Anterior cingulate cortex (tissue), 58 donors: ENCODE measurements at regions not wholly inside any gene's neighbourhood (a gene's known extent, or its start where the extent isn't known, plus 50 kb on each side); places are given as distances from the start of the nearest gene placed in this dataset.
"Not testable (repeated sequence)": the region's sequence is repeated elsewhere in the genome, so short reads cannot be mapped to it uniquely, and the experiment has no call there.

Source experiments
- DNase-seq, 58 donors: peaks; one replicate each; lab custom pipeline; 2025; lab: John Stamatoyannopoulos, UW

GRCh38 chr13:86052141-86052540, 252.9 kb upstream of the SLITRK6 start:
- DNase-seq: no peak

GRCh38 chr13:86051134-86052103, 252.2 kb upstream of the SLITRK6 start:
- DNase-seq: no peak

GRCh38 chr13:86038490-86038889, 239.3 kb upstream of the SLITRK6 start:
- DNase-seq: no peak

GRCh38 chr13:86020351-86021002, 221.3 kb upstream of the SLITRK6 start:
- no peak for DNase-seq

GRCh38 chr13:86006317-86006716, 207.1 kb upstream of the SLITRK6 start:
- no peak for DNase-seq

GRCh38 chr13:86003029-86003428, 203.8 kb upstream of the SLITRK6 start:
- no peak for DNase-seq

- no peak for DNase-seq
These were observed 201.3 kb upstream of the SLITRK6 start for GRCh38 chr13:86000546-86000945.

GRCh38 chr13:85997587-85997986, 198.4 kb upstream of the SLITRK6 start:
- DNase-seq: no peak

GRCh38 chr13:85995788-85996418, 196.7 kb upstream of the SLITRK6 start:
- DNase-seq: no peak

DNA sequence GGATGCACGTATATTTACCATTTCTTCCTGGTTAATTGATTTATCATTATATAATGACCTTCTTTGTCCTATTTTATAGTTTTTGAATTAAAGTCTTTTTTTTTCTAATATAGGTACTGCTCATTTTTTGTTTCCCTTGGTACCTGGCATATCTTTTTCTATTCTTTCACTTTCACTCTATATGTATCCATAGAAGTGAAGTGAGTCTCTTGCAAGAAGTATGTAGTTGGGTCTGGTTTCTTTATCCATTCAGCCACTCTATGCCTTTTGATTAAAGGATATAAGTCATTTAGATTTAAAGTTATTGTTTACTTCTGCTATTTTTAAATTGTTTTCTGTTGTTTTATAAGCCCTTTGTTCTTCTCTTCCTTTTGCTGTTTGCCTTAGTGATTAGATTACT, 194.3 kb upstream of the SLITRK6 start:
- DNase-seq: no peak

GRCh38 chr13:85990397-85990796, 191.2 kb upstream of the SLITRK6 start:
- DNase-seq: no peak

DNA sequence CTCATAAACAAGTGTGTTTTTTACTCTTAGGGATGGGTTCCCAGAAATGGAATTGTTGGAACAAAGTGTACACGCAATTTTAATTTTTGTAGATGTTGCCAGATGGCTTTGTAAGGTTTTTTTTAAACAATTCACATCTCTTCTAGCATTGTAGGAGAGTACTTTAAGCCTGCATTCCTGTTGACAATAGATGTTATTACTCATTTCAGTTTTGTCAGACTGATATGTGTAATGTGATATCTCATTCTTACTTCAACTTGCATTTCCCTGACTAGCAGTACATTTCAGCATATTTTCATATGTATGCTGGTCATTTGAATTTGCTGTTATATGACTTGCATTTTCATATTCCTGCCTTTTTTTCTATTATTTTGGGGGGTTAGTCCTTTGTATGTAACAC, 186.6 kb upstream of the SLITRK6 start:
- DNase-seq: no peak

- no peak for DNase-seq
These were observed 182.9 kb upstream of the SLITRK6 start for GRCh38 chr13:85982102-85982501.

GRCh38 chr13:85980447-85980846, 181.2 kb upstream of the SLITRK6 start:
- not testable (repeated sequence) for DNase-seq

DNA sequence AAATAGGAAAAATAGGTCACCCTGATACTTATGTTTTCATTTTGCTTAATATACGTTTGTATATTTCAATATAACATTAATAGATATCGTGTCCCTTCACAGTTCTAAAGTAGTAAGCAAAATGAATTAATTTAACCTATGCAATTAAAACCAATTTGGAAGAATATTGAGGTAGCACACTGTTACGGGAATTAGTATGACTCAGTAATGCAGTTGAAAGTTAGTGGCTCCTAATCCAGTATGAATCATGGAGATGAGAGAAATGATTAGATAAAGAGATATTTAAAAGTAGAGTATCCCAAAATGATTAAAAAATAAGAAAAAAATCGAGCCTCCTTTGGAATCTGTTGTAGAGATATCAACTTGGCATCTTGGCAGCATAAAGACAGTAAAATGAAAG, 177.0 kb upstream of the SLITRK6 start:
- DNase-seq: no peak

DNA sequence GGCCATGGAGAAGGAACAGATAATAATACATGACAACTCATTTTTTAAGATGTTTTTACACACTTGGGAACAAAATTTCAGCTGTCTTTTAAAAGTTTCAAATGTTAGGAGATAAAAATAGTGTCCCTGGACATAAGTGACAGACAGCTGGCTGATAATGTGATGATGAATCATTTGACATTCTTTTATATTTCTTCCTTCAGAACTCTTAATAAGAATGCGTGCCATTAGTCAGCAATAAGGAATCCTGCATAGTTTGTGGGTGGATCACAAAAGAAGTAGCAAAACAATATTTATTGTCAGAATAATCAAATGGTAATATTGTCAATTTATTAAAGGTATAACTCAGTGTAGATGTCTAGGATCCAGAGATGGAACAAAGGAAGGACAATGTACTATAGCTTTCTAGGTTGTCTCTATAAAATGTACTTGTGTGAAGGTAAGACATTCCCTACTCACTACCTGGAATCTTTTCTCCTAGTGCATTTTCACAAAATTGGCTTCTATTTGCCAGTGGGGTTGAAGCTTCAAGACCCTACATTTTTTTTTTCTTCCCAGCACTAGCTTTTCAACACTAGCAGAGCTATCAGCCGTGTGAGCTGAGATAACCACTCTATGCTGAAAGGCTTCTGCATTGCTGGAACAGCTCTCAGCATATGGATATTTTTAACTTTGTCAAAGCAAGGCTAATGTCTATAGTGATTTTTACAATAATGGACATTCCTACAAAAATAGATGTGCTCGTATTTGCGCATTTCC, 175.6 kb upstream of the SLITRK6 start:
- DNase-seq: no peak

DNA sequence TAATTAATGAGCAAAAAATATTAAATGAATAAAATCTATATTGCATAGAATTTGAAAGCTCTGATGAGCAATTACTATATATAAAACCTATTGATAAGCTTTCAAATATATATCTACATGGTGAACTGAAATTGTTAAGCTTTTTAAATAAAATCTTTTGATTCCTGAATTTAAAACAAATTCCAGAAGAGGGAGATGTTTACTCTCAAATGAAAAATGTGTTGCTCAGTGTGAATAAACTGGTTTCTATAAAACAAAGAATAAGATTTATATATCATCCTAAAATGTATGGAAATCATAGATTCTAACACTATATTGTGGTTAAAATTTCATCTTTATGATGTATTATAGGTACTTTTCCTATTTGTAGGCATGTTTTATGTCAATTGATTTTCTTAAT, 171.5 kb upstream of the SLITRK6 start:
- DNase-seq: no peak

- DNase-seq: no peak
These were observed 170.1 kb upstream of the SLITRK6 start for GRCh38 chr13:85969331-85969730.

DNA sequence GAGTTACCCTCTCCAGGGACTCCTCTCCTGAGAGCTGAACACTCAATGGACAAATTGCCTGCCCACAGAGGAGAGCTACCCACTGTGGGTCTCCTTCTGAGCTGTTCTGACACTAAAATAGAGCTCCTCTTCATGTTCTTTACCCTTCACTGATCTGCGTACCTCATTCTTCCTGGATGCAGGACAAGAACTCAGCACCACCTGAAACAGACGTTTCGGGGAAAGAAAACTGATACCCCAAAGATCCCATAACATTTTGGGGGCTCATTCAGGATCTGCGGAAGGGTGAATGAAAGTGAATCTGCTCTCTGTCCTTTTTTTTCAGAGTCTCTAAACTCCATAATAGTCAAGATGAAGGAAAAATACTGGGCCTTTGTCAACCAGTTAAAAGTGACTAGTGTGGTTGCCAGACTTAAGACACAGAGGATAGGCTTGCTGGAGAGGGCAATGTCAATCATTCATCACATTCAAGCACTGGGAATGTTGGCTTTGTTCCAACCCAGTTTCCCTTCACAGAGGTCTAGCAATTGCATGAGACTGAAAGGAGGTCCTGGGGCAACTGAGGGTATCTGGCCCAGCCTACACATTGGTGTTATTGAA, 136.7 kb upstream of the SLITRK6 start:
- no peak for DNase-seq

DNA sequence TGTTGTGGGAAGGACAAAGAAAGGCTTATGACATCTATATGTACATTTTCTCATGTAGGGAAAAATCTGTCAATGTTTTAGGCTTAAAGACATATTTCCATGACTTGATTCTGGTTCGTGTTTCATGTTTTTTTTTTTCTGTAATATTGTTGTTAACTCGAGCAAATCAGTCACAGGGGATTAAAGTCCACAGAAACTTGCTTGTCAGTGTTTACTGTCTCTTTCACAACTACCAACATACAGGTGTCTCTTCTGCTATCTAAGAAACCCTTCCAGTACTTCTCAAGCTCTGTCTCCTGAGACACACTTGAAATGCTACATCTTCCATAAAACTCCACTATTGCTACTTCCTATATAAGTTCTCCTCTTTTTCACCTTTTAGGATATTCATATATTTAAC, 130.9 kb upstream of the SLITRK6 start:
- no peak for DNase-seq
